Ovary (tissue), 3 donors: ENCODE measurements at regions not wholly inside any gene's neighbourhood (a gene's known extent, or its start where the extent isn't known, plus 50 kb on each side); places are given as distances from the start of the nearest gene placed in this dataset.

Experiments
- EP300 ChIP-seq: sonication (generic); formaldehyde crosslinking; IDR thresholded peaks from one replicate; pipeline ENCODE4 v1.6.1; 2017; ENCODE audit warnings: antibody characterized with exemption
- POLR2A ChIP-seq: fragments of 450-650 bp; IDR thresholded peaks from one replicate; pipeline ENCODE4 v1.6.1; 2017; ENCODE audit warnings: antibody characterized with exemption, mild to moderate bottlenecking, moderate library complexity
- TF ChIP-seq, protein P1 (sequence below), 3 donors: fragments of 450-650 bp in 2 of 3; fragments of 200-600 bp in 1 of 3; IDR thresholded peaks; one replicate each; pipeline versions ENCODE4 v1.5.1 to v1.8.0; 2016 to 2022; ENCODE audit warnings: antibody characterized with exemption in 3 of 3, mild to moderate bottlenecking in 1 of 3
- donor health status: DM: no; HTN: no; CAD: no.

DNA sequence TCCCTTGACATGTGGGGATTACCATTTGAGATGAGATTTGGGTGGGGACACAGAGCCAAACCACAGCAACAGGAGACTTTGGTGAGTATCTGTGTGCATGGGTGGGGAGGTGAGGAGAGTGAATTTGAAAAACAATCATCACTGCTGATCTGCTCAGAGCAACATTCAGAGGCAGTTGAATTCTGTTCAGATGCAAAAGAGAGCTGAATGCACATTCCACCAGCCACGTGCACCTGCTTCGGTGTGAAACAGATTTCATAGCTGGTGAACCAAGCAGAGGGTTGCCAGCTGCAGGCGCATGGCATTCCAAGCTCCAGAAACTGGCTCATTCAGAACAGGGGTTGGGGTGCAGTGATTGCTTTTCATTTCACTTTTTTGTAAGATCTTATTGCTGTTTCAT, 233.1 kb upstream of the FOXF1 start:
- TF ChIP-seq, protein P1, sequence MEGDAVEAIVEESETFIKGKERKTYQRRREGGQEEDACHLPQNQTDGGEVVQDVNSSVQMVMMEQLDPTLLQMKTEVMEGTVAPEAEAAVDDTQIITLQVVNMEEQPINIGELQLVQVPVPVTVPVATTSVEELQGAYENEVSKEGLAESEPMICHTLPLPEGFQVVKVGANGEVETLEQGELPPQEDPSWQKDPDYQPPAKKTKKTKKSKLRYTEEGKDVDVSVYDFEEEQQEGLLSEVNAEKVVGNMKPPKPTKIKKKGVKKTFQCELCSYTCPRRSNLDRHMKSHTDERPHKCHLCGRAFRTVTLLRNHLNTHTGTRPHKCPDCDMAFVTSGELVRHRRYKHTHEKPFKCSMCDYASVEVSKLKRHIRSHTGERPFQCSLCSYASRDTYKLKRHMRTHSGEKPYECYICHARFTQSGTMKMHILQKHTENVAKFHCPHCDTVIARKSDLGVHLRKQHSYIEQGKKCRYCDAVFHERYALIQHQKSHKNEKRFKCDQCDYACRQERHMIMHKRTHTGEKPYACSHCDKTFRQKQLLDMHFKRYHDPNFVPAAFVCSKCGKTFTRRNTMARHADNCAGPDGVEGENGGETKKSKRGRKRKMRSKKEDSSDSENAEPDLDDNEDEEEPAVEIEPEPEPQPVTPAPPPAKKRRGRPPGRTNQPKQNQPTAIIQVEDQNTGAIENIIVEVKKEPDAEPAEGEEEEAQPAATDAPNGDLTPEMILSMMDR (IDR thresholded peaks at IDR 0.05) = no peak
- no peak for TF ChIP-seq EP300
- no peak for TF ChIP-seq POLR2A
